CD4-positive, alpha-beta T cell (primary cell): ENCODE measurements at regions not wholly inside any gene's neighbourhood (a gene's known extent, or its start where the extent isn't known, plus 50 kb on each side); places are given as distances from the start of the nearest gene placed in this dataset.

Experiments used
- ATAC-seq: fragments of 200-7000 bp; cut with Tn5 transposase; one replicate; pipeline ENCODE4 v1.10.0; 2022; ENCODE audit warnings: mild to moderate bottlenecking; ENCODE audit not compliant: poor library complexity
- CTCF ChIA-PET: fragments of 350-600 bp; sonication (Branson Sonifier 250); formaldehyde crosslinking; loops from one replicate; lab custom pipeline; 2021; ENCODE audit warnings: antibody characterized with exemption, inconsistent platforms; lab: Charles Lee
- POLR2A ChIA-PET: fragments of 350-600 bp; sonication (Branson Sonifier 250); formaldehyde crosslinking; loops from one replicate; lab custom pipeline; 2021; ENCODE audit warnings: antibody characterized with exemption, inconsistent platforms; lab: Charles Lee
- DNase-seq, 14 experiments: peaks; one replicate each; pipeline ENCODE4 v3.0.0-alpha.2; 2013 to 2020; ENCODE audit warnings: mixed read lengths in 2 of 14
- H3K27ac ChIP-seq, 2 donors: one replicate each; pipeline versions ENCODE4 v1.5.1 to v1.7.0; 2013; ENCODE audit warnings: low read length in 2 of 2, low read depth in 1 of 2, mild to moderate bottlenecking in 1 of 2
- H3K27me3 ChIP-seq, 2 experiments: 1 replicate in 1 of 2; 2 replicates in 1 of 2; pipeline versions ENCODE4 v1.6.1 to v1.7.0; 2013; ENCODE audit warnings: low read length in 2 of 2, control low read depth in 1 of 2, mild to moderate bottlenecking in 1 of 2, moderate library complexity in 1 of 2; ENCODE audit not compliant: insufficient read depth in 2 of 2, control insufficient read depth in 1 of 2
- H3K36me3 ChIP-seq: one replicate; pipeline ENCODE4 v1.6.1; 2013; ENCODE audit warnings: low read length, control low read depth; ENCODE audit not compliant: insufficient read depth
- H3K4me1 ChIP-seq: one replicate; pipeline ENCODE4 v1.6.1; 2013; ENCODE audit warnings: low read length, control low read depth; ENCODE audit not compliant: insufficient read depth
- H3K4me3 ChIP-seq: one replicate; pipeline ENCODE4 v1.5.1; 2013; ENCODE audit warnings: mild to moderate bottlenecking, low read length, moderate library complexity
- H3K9me3 ChIP-seq, 2 experiments: 1 replicate in 1 of 2; 2 replicates in 1 of 2; pipeline versions ENCODE4 v1.6.1 to v1.7.0; 2013; ENCODE audit warnings: low read length in 2 of 2, mild to moderate bottlenecking in 2 of 2, control low read depth in 1 of 2, moderate library complexity in 1 of 2; ENCODE audit not compliant: control insufficient read depth in 1 of 2, insufficient read depth in 1 of 2
- H3K27ac Mint-ChIP-seq: one replicate; pipeline ENCODE4 v1.8.0; 2020; ENCODE audit warnings: mixed read lengths
- H3K27me3 Mint-ChIP-seq: one replicate; pipeline ENCODE4 v1.8.0; 2021; ENCODE audit warnings: mixed read lengths
- H3K36me3 Mint-ChIP-seq: one replicate; pipeline ENCODE4 v1.8.0; 2021; ENCODE audit warnings: low read depth, mixed read lengths
- H3K4me1 Mint-ChIP-seq: one replicate; pipeline ENCODE4 v1.8.0; 2021; ENCODE audit warnings: low read depth, mixed read lengths
- H3K4me3 Mint-ChIP-seq: one replicate; pipeline ENCODE4 v1.8.0; 2020; ENCODE audit warnings: mild to moderate bottlenecking, mixed read lengths
- H3K9me3 Mint-ChIP-seq: one replicate; pipeline ENCODE4 v1.8.0; 2020; ENCODE audit warnings: mixed read lengths
- CTCF ChIP-seq: fragments of 200-600 bp; IDR thresholded peaks from one replicate; pipeline ENCODE4 v1.8.0; 2022; ENCODE audit warnings: antibody characterized with exemption, mild to moderate bottlenecking
- intact Hi-C, 2 experiments: fragments of 100-400 bp; cut with DNase I in 1 of 2; cut with micrococcal nuclease in 1 of 2; formaldehyde crosslinking; loops; one replicate each; pipeline versions ENCODE4 v1.15.1 to v1.9.0; 2023 to 2025; cut with DNase I, micrococcal nuclease

- Mint-ChIP-seq H3K36me3 (no peaks in the 10 kb centered on the region), H3K27ac (no peak overlapping the region), H3K9me3 (peaks cover 2% of the 10 kb centered on the region), H3K27me3 (no peaks in the 10 kb centered on the region), H3K4me1 (no peaks in the 10 kb centered on the region), H3K4me3 (no peak overlapping the region)
- Histone ChIP-seq H3K36me3 (no peaks in the 10 kb centered on the region), H3K9me3 (no peaks in the 10 kb centered on the region), H3K4me3 (no peak overlapping the region), H3K4me1 (no peaks in the 10 kb centered on the region), H3K27ac (no peak overlapping the region), H3K27me3 (no peaks in the 10 kb centered on the region)
- no peak for TF ChIP-seq CTCF
- ChIA-PET POLR2A (no interaction called here), CTCF (no interaction called here)
- intact Hi-C loops, result no loop called here
- ATAC-seq (no peak), DNase-seq (no peak)
Measured at GRCh38 chr18:38244480-38244879, 678.9 kb upstream of the CELF4 start.

GRCh38 chr18:38243291-38243690 lies 677.7 kb upstream of the CELF4 start:
- H3K36me3 Mint-ChIP-seq, result no peaks in the 10 kb centered on the region
- peaks cover 4% of the 10 kb centered on the region for H3K9me3 Mint-ChIP-seq
- Histone ChIP-seq H3K4me3 (no peak overlapping the region), H3K36me3 (no peaks in the 10 kb centered on the region), H3K27me3 (no peaks in the 10 kb centered on the region), H3K27ac (no peak overlapping the region), H3K4me1 (no peaks in the 10 kb centered on the region), H3K9me3 (no peaks in the 10 kb centered on the region)
- ChIA-PET CTCF (no interaction called here), POLR2A (no interaction called here)
- TF ChIP-seq CTCF, result no peak
- no peaks in the 10 kb centered on the region for H3K27me3 Mint-ChIP-seq
- no peak overlapping the region for H3K4me3 Mint-ChIP-seq
- ATAC-seq (no peak), DNase-seq (no peak)
- H3K27ac Mint-ChIP-seq, result no peak overlapping the region
- intact Hi-C loops, result no loop called here
- H3K4me1 Mint-ChIP-seq, result no peaks in the 10 kb centered on the region

GRCh38 chr18:38241736-38242135 lies 676.1 kb upstream of the CELF4 start:
- no peak for DNase-seq
- no peak overlapping the region for H3K4me3 Mint-ChIP-seq

More at GRCh38 chr18:38241736-38242135, 676.1 kb upstream of the CELF4 start:
- Mint-ChIP-seq H3K4me1 (no peaks in the 10 kb centered on the region), H3K36me3 (no peaks in the 10 kb centered on the region), H3K9me3 (peaks cover 2% of the 10 kb centered on the region), H3K27me3 (no peaks in the 10 kb centered on the region), H3K27ac (no peak overlapping the region)
- H3K4me1 ChIP-seq, result no peaks in the 10 kb centered on the region
- H3K36me3 ChIP-seq, result no peaks in the 10 kb centered on the region
- intact Hi-C loops, result no loop called here
- no peaks in the 10 kb centered on the region for H3K27me3 ChIP-seq
- ChIA-PET POLR2A (no interaction called here), CTCF (no interaction called here)
- no peak overlapping the region for H3K27ac ChIP-seq
- no peak overlapping the region for H3K4me3 ChIP-seq
- ATAC-seq, result no peak
- no peak for TF ChIP-seq CTCF
- no peaks in the 10 kb centered on the region for H3K9me3 ChIP-seq
